DMS53 treated with DMSO at 0.1 percent for 48 hours (cell line): ENCODE measurements at regions not wholly inside any gene's neighbourhood (a gene's known extent, or its start where the extent isn't known, plus 50 kb on each side); places are given as distances from the start of the nearest gene placed in this dataset.

Source experiments
- DNase-seq: peaks from one replicate; lab custom pipeline; 2025; ENCODE audit not compliant: unreplicated experiment; lab: John Stamatoyannopoulos, UW

DNA sequence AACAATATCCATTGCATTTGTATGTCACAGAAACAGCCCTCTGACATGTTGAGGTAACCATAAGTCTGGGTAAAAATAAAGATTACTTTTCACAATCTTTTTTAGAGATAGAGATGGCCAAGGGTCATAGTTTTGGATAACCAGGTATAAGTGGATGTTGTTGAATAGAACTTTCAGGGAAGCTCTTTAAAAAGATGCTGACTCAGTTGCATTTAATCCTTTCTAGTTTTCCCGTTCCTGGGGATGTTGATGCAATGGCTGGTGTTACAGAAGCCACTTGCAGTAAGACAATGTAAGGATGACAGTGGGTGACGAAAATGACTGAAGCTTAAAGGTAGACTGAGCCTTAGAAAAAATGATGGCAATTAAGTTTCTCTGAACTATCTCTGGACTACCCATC lies 1473.7 kb downstream of the AACS start:
- DNase-seq: no peak

DNA sequence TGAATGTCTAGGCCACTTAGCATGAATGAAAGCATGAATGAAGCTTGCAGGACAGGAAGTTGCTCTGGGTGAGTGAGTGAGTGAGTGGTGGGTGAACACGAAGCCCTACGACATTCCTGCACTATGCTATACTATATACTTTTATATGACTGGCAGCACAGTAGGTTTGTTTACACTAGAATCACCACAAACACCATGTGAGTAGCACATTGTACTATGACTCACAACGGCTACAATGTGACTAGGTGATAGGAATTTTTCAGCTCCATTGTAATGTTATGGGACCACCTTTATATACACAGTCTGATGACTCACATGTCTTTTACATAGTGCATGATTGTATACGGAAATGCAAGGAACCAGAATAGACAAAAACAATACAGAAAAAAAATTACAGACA lies 1480.2 kb downstream of the AACS start:
- DNase-seq: no peak

DNA sequence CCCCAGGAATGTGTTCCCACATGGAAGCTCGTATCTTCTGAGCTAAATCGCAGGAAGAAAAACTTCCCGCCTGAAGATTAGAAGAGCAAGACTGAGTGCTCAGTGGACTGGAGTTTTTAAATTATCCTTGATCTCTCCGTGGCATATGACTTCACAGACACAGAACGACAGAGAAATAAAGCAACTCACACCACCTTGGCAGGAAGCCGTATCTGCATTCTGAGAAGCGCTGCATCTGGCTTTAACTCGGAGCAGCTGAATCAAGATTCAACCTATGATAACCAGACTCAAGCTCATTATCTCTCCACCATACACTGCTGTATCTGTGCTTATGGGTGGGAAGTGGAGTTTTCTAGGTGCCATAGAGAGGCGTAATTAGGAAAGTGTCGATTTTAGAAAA lies 1482.7 kb downstream of the AACS start:
- no peak for DNase-seq

DNA sequence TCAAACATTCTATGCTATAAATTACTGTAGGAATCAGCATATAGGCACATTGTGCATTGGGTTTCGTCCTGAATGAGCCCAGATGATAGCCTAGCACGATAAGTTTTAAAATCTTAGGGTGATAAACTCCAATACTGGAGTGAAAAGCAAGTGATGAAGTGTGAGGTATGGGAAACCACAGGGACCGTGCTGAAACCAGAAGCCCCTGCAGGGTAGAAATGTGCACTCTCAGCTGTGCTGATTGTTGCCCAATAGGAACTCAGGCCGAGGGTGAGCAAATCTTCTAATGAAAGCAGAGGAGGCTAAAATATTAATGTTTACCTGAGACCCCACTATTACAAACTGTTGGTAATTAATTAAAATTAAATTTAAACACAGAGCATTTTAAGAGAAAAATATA lies 1486.6 kb downstream of the AACS start:
- no peak for DNase-seq

DNA sequence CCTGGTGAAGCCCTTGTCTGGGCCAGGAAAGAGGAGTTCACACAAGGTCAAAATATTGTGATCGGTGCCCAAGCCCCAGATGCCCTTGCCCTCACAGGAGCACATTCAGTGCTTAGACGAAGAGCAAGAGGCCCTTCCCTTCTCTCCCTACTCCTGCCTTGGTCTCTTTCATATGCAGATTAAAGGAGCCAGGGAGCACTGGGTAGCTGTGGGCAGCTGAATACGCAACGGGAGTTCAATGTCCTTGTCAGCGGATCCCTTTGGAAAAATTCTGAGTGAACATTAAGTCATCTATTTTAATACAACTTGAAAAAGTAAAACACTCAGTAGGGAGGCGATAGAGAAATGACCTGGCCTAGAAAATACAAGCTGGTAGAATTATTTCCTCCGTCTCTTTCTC lies 1489.4 kb downstream of the AACS start:
- no peak for DNase-seq

DNA sequence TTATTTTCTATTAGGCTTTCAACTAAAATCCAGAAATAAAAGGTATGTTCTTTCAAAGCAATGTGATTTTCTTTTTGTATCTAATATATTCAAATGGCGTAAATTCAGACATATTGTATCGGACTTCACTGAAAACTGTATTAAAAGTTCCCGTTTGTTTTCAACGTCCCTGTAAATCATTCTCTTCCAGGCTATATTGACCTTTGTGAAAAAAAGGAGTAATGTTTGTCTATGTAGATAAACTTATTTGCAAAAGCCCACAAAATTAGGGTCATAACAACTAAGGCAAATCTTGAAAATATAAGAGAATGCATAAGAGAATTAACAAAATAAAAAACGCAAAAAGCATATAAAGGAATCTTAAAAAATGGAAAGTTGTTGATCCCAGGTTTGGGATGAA lies 1492.4 kb downstream of the AACS start:
- DNase-seq: no peak

GRCh38 chr12:126558219-126558618 lies 1493.0 kb downstream of the AACS start:
- no peak for DNase-seq

GRCh38 chr12:126558810-126559209 lies 1493.6 kb downstream of the AACS start:
- DNase-seq: no peak

GRCh38 chr12:126567016-126567415 lies 1501.8 kb downstream of the AACS start:
- no peak for DNase-seq

DNA sequence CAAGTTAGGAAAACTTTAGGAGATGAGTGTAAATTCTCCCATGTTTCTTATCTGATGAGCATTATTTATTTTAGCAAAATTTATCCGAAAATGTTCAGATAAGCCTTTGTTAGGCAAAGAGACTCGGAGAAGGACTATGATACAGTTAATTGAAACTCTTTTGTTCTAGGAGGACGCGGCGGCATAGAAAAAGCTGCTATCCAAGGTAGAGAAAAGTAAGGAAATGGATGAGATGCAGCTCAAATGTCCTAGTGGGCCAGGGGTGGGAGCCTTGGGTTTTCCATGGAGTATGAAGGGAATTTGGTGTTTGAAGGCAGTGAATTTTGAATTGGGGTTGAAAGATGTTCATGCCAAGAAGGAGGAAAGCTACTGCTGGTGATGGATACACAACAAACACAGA lies 1504.5 kb downstream of the AACS start:
- no peak for DNase-seq

- no peak for DNase-seq
Measured at GRCh38 chr12:126570566-126570965, 1505.3 kb downstream of the AACS start.

DNA sequence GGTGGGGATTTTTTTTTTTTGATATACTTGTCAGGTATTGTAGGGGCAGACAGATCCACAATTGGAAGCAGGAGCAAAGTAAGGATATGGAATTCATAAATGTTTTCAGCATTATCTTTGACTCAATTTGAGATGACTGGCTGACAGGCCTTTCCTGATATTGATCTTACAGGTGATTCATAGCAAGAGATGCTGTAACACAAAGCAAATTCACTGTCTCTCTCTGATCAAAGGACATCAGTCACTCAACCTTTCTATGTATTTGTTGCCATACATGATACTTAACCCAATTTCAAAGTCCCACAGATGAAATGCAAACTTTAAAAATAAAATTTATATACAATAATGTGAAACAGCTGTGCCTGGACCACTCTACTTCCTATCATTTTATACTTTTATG lies 1506.9 kb downstream of the AACS start:
- DNase-seq: no peak

DNA sequence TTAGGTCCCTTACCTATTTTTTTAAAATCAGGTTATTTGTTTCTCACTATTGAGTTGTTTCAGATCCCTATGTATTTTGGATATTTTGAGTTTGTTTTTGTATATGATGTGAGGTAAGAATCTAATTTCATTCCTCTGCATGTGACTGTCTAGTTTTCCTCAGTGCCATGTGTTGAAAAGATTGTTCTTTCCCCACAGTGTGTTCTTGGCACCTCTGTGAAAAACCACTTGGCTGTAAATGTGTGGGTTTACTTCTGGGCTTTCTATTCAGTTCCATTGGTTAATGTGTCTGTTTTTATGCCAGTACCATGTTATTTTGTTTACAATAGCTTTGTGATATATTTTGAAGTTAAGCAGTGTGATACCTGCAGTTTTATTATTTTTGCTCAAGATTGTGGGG lies 1516.4 kb downstream of the AACS start:
- DNase-seq: no peak

DNA sequence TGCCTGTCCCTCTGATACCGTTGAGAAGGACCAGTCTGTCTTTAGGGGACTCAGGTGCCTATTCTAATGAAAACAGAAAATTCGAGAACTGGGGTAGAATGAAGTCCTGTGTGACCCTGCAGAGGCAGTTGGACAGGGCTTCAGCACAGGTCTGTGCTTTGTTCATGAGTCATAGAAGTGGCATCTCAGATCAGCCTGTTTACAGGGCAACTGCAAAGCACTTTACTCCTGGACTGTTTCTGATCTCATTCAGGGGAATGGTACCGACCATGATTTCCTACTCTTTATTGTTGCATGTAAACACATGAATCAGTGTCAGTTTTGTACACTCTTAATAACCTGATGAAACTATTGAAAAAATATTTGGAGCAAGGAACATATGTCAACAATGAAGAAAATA lies 1517.0 kb downstream of the AACS start:
- DNase-seq: no peak

DNA sequence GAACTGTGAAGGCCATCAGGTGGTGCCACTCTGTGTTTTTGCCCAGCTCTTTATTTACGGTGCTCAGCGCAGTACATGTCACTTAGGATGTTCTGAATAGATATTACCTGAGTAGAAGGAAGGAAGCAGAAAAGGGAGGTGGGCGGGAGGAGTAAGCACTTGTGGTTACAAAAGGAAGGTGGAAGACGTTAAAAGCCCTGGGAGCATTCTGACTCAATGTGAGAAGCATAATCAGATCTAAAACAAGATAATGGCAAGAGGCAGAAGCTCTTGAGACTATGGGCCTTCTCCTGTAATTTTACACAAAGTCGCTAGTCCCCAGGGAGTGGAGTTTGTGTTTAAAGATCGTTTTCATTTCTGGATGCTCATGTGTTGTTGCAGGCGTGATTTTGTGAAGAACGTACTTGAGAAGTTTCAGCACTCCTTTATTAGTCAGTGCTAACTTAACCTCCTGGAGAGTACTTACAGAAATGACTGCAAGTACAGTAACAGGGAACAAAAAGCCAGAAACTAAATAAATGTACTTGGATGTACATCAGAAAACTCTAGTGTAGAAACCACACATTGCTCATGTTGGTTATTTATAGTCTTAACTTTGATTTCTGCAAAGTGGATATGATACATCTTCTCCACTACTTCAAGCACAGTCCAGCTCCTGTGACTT lies 1523.5 kb downstream of the AACS start:
- DNase-seq: no peak

GRCh38 chr12:126591533-126591932 lies 1526.3 kb downstream of the AACS start:
- DNase-seq: no peak

- no peak for DNase-seq
Measured at GRCh38 chr12:126601184-126602170, 1536.2 kb downstream of the AACS start.

DNA sequence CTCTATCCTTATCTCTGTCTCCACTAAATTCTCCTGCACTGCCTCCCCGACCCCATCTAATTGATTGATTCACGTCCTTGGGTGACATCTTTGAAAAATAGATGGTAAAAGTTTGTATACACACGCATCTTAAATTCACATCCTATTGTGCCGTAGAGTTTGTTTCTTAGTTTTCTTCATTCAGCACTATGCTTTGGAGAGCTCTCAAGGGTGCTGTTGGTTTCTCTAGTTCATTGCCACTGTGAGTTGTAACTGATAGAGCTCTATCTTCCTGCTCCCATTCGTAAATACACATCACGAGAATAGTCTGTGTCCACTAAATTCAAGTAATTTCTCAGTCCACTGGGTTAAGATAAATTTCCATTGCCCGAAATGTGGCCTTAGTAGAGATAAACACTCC lies 1537.4 kb downstream of the AACS start:
- no peak for DNase-seq

DNA sequence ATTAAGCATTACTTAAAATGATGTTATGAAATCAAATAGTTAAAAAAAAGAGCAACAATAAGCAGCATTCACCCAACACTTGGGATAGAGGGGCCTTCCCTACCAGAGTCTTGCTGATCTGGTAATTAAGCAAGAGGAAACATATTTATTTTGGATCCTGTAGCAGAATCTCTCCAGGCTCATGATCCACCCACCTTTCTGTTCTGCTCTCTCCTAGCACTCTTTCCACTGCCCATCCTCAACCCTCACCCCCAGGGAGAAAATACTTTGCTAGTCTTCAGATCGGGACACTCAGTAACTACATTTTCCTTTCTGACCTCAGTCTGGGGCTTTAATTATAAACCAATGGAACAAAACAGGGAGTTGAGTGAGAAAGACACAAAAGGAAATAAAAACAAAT lies 1541.9 kb downstream of the AACS start:
- no peak for DNase-seq

- DNase-seq: no peak
Measured at GRCh38 chr12:126607867-126608266, 1542.6 kb downstream of the AACS start.

- no peak for DNase-seq
Measured at GRCh38 chr12:126608607-126609175, 1543.5 kb downstream of the AACS start.

GRCh38 chr12:126616441-126616840 lies 1551.2 kb downstream of the AACS start:
- DNase-seq: no peak
